Limb (tissue), 2 donors: ENCODE measurements at regions not wholly inside any gene's neighbourhood (a gene's known extent, or its start where the extent isn't known, plus 50 kb on each side); places are given as distances from the start of the nearest gene placed in this dataset.
"Not testable (repeated sequence)": the region's sequence is repeated elsewhere in the genome, so short reads cannot be mapped to it uniquely, and the experiment has no call there.

Experiments used
- DNase-seq, 2 donors: peaks; one replicate each; pipeline ENCODE4 v3.0.0-alpha.2; 2016; ENCODE audit errors: extremely low spot score in 2 of 2

DNA sequence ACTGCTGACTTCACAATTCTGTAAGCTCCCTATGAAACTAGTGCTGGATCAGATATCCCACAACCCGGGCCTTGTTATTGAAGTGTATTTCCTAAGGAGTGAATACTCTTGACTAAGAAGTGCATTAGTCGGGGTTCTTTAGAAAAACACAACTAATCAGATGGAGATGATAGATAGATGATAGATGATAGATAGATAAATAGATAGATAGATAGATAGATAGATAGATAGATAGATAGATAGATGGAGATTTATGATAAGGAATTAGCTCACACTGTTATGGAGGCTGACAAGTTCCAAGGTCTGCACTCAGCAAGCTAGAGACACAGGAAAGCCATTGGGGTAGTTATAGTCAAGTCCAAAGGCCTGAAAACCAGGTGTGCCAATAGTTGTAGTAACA is 214.6 kb upstream of the COX7C start:
- no peak for DNase-seq

DNA sequence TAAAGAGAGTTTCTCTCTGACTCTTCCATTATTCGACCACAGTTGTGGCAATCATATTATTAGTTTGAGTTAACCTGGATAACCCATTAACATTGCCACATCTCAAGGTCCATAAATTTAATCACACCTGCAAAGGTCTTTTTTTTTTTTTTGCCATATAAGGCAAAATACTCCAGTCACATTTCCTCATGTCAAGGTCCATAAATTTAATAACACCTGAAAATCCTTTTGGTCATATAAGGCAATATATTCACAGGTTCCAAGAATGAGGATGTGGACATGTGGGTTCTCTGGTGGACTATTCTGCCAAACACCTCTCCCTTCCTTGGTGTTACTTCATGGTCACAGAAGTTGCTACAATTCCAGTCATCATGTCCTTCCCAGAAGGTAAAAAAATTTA is 213.5 kb upstream of the COX7C start:
- no peak for DNase-seq

- no peak for DNase-seq
Observed at GRCh38 chr5:86407711-86408110, 210.0 kb upstream of the COX7C start.

DNA sequence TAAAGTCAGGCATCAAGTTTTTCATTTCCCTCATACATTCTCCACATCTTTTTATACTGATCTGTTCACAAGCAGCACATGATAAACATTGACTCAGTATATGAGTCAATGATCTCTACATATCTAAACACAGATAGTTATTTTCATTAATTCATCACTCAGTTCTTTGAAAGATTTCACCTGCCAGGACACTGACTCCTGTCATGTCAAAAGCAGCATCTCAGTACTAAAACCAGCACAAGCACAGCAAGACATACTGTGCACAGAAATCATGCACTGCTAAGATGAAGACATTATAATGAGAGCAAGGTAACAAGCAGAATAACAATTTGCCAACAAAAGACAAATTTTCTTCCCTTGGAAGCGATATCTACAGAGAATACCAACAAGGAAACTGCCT is 206.1 kb upstream of the COX7C start:
- DNase-seq, result no peak

DNA sequence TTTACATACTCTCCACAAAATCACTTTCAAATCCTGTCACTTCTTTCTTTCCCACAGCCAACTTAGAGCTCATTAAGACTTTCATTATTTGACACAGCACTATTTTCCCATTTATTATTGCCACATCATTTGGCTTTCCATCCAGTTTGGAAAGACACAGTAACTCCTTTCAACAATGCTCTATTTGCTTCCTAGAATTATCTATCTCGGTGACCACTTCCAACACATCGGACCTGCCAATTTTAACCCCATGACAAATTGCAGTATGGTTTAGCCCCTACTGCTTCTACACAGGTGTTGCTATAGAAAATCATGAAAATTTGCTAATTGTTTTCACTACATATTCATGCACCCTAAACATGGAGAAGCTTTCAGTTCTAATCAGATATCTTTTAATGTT is 190.6 kb upstream of the COX7C start:
- no peak for DNase-seq

- peak in 1 of 2 donors; percentile 78 for DNase-seq
Observed at GRCh38 chr5:86439593-86440110, 178.1 kb upstream of the COX7C start.

GRCh38 chr5:86442036-86442745 is 175.6 kb upstream of the COX7C start:
- peak in 1 of 2 donors; percentile 19 for DNase-seq

GRCh38 chr5:86447362-86447761 is 170.4 kb upstream of the COX7C start:
- no peak for DNase-seq

DNA sequence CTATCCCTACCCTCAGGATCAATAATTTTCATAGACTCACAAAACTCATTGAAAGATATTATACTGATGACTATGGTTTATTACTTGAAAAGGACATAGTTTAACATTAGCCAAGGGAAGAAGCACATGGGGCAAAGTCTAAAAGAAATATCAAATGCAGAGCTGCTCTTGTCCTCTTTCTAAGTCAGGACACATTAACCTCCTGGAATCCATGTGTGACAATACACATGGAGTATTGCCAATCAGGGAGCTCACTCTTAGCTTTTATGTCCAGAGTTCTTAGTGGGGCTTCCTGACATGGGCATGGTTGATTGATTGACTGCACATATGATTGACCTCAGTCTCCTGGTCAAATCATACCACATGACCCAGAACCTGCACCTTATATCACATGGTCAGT is 165.5 kb upstream of the COX7C start:
- no peak for DNase-seq

- DNase-seq, result no peak
Observed at GRCh38 chr5:86460519-86460918, 157.2 kb upstream of the COX7C start.

- DNase-seq, result peak in 1 of 2 donors; percentile 13
Observed at GRCh38 chr5:86461169-86461956, 156.4 kb upstream of the COX7C start.

DNA sequence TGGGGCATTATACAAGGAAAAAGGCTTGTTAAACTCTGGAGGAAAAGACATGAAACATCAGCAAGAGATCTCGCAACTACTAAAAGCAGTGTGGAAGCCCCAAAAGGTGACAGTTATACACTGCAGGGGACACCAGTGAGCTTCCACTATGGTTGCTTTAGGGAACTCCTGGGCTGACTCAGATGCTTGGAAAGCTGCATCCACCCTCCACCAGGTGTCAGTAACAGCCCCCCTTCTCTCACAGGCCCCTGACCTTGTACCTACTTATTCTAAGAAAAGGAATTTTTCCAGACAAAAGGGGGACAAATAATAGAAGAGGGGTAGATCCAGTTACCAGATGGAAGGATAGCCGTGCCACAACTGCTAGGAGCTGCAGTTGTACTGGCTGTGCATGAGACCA is 154.4 kb upstream of the COX7C start:
- no peak for DNase-seq

DNA sequence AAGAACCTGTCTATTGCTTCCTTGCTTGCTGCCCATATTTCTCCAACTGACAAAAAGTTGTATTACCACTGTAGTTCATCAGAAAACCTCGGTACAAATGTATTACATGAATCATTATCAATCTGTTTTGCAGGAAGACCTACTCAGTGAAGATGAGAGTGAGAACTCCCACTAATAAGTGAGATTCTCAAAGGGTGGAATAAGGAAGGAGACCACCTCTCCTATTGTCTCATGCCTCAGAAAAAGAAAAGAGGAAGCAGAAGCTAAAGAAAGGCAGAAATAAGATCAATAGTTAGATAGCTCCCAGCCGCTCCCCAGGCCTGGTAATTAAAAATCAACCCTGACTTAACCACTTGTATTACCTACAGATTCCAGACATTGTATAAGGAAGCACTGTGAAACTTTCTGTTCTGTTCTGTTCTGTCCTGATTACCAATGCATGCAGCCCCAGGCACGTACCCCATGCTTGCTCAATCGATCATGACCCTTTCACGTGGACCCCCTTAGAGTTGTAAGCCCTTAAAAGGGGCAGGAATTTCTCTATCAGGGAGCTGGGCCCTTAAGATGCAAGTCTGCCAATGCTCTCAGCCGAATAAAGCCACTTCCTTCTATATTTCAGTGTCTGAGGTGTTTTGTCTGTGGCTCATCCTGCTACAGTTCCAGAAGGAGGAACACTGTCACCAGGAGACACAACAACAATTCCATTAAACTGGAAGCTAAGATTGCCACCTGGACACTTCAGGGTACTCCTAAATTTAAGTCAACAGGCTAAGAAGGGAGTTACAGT is 152.5 kb upstream of the COX7C start:
- DNase-seq, result no peak

- not testable (repeated sequence) for DNase-seq
Observed at GRCh38 chr5:86466721-86467120, 151.0 kb upstream of the COX7C start.

DNA sequence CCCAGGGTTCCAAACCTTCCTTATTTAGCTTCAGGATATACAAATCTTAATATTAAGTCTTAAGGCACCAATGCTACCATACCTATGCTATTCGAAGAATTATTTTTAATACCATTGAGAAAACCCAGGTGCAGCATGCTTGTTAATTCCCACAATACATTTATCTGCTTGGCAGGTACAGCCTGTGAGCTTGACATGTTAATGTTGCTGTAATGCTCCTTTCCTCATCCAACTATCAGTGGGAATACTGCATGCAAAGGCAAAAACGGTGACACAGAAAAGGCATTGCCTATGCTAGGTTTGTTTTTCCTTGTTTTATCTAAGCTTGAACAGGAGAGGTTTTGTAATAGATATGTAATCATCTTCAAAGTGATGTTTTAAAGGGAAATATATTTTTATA is 135.7 kb upstream of the COX7C start:
- DNase-seq, result no peak

GRCh38 chr5:86493777-86494176 is 124.0 kb upstream of the COX7C start:
- DNase-seq, result no peak

DNA sequence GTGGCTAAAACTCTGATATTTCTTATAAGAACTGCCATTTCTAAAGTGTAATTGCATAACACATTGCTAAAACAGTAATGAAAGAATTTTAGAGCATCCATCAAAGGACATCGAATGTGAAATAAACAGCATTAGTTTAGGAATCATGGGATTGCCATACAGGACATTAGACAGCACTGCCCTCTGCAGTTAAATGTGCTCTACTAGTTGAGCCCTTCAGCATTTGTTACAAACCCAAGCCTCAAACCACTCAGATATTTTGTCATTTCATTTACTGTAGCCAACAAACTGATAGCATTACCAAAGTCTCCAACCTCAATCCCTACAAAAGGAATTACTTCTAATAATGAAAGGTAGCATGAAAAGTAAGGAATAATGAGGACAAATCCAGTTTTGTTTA is 116.8 kb upstream of the COX7C start:
- no peak for DNase-seq

- no peak for DNase-seq
Observed at GRCh38 chr5:86507574-86507973, 110.2 kb upstream of the COX7C start.

GRCh38 chr5:86510330-86510915 is 107.3 kb upstream of the COX7C start:
- not testable (repeated sequence) for DNase-seq

- no peak for DNase-seq
Observed at GRCh38 chr5:86523718-86524117, 94.0 kb upstream of the COX7C start.

- DNase-seq, result no peak
Observed at GRCh38 chr5:86525622-86526021, 92.1 kb upstream of the COX7C start.
